ENCODE measurements at regions not wholly inside any gene's neighbourhood (a gene's known extent, or its start where the extent isn't known, plus 50 kb on each side); places are given as distances from the start of the nearest gene placed in this dataset.

DNA sequence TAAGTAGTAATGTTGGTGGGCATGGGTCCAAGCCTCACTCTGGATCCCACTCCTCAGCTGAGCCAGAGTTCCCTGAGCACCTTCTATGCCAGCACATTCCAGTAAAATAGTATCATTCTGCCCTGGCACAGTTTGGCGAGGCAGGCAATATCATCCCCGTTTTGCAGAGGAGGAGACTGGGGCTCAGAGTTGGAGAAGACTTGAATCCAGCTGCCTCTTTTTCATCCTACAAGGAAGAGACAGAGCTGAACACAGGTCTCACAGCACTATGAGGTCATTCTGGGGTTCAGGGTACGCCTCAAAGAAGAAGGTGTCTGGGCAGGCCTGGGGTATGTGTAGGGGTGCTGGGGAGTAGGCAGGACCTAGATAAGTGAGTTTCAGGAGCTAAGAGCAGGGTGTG lies 103.9 kb upstream of the STX18 start:
- TF ChIP-seq POLR2A (IDR thresholded peaks at IDR 0.05): no peak
- TF ChIP-seq EP300 (IDR thresholded peaks at IDR 0.05): no peak

Data from stomach (tissue), 4 donors.